ENCODE measurements at regions not wholly inside any gene's neighbourhood (a gene's known extent, or its start where the extent isn't known, plus 50 kb on each side); places are given as distances from the start of the nearest gene placed in this dataset.

DNA sequence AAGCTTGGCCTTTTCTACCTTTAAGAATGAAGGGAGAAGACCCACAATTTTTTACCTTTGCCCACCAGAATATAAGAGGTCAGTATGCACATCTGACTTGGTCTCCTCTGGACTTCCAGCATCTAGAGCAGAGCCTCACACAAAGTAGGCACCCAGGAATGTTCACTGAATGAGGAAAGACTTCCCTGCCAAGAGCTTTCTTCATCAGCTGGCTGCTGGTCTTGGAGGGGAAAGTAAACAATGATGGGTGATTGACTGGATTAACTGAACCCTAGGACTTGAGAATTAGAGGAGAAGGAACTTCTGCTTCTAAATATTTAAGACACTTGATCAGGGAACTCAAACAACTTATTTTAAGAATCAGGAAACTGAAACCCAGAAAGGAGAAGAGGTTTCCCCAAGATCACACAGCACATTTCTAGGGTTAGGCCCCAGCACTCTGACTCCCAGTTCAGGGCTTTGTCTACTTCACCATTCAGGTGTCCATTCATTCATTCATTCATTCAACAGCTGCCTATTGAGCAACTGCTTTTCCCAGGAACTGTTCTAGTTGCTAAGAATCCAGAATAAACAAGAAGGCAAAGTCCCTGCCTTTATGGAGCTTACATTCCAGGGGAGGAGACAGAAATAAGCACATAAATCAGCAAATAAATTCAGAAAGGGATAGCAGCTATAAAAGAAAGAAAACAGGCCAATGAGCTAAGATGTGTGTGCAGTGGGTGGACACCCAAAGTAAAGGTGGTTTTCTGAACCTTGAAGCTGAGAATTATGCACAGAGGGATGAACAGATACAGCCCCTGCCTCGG lies 216.9 kb upstream of the LRFN2 start:
- TF ChIP-seq, protein P1, sequence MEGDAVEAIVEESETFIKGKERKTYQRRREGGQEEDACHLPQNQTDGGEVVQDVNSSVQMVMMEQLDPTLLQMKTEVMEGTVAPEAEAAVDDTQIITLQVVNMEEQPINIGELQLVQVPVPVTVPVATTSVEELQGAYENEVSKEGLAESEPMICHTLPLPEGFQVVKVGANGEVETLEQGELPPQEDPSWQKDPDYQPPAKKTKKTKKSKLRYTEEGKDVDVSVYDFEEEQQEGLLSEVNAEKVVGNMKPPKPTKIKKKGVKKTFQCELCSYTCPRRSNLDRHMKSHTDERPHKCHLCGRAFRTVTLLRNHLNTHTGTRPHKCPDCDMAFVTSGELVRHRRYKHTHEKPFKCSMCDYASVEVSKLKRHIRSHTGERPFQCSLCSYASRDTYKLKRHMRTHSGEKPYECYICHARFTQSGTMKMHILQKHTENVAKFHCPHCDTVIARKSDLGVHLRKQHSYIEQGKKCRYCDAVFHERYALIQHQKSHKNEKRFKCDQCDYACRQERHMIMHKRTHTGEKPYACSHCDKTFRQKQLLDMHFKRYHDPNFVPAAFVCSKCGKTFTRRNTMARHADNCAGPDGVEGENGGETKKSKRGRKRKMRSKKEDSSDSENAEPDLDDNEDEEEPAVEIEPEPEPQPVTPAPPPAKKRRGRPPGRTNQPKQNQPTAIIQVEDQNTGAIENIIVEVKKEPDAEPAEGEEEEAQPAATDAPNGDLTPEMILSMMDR (IDR thresholded peaks at IDR 0.05 in 4 of 5, conservative IDR thresholded peaks at IDR 0.05 in 1 of 5): no peak
- TF ChIP-seq POLR2A (IDR thresholded peaks at IDR 0.05): no peak
